EH (cell line): ENCODE measurements at regions not wholly inside any gene's neighbourhood (a gene's known extent, or its start where the extent isn't known, plus 50 kb on each side); places are given as distances from the start of the nearest gene placed in this dataset.
A peak's percentile ranks its signal among the peaks of the same experiment; 100 is the strongest.

Experiments used
- DNase-seq: peaks from one replicate; pipeline ENCODE4 v3.0.0-alpha.2; 2015; ENCODE audit warnings: low read depth

- no peak for DNase-seq
These were observed 210.7 kb upstream of the DMRT1 start for GRCh38 chr9:630817-631216.

GRCh38 chr9:631596-631995 lies 209.9 kb upstream of the DMRT1 start:
- DNase-seq = peak; percentile 43

GRCh38 chr9:633461-633860 lies 208.0 kb upstream of the DMRT1 start:
- DNase-seq = no peak

- no peak for DNase-seq
These were observed 204.4 kb upstream of the DMRT1 start for GRCh38 chr9:636931-637591.

GRCh38 chr9:638152-638551 lies 203.3 kb upstream of the DMRT1 start:
- no peak for DNase-seq

- DNase-seq = no peak
These were observed 199.5 kb upstream of the DMRT1 start for GRCh38 chr9:642014-642413.

- no peak for DNase-seq
These were observed 197.5 kb upstream of the DMRT1 start for GRCh38 chr9:643966-644365.

- no peak for DNase-seq
These were observed 194.0 kb upstream of the DMRT1 start for GRCh38 chr9:647522-647921.

- DNase-seq = no peak
These were observed 192.1 kb upstream of the DMRT1 start for GRCh38 chr9:649128-650074.

GRCh38 chr9:650362-650761 lies 191.1 kb upstream of the DMRT1 start:
- peak; percentile 29 for DNase-seq

- DNase-seq = no peak
These were observed 190.1 kb upstream of the DMRT1 start for GRCh38 chr9:651371-651770.

GRCh38 chr9:652914-653313 lies 188.6 kb upstream of the DMRT1 start:
- no peak for DNase-seq

- no peak for DNase-seq
These were observed 188.1 kb upstream of the DMRT1 start for GRCh38 chr9:653421-653820.

GRCh38 chr9:653856-654387 lies 187.6 kb upstream of the DMRT1 start:
- DNase-seq = no peak

- no peak for DNase-seq
These were observed 185.6 kb upstream of the DMRT1 start for GRCh38 chr9:655875-656274.

GRCh38 chr9:656926-657568 lies 184.4 kb upstream of the DMRT1 start:
- no peak for DNase-seq

GRCh38 chr9:659286-659685 lies 182.2 kb upstream of the DMRT1 start:
- no peak for DNase-seq

- DNase-seq = peak; percentile 50
These were observed 181.3 kb upstream of the DMRT1 start for GRCh38 chr9:660227-660626.

- no peak for DNase-seq
These were observed 178.0 kb upstream of the DMRT1 start for GRCh38 chr9:663541-663940.

- DNase-seq = no peak
These were observed 176.2 kb upstream of the DMRT1 start for GRCh38 chr9:665296-665695.

GRCh38 chr9:671997-672396 lies 169.5 kb upstream of the DMRT1 start:
- DNase-seq = no peak

- no peak for DNase-seq
These were observed 168.6 kb upstream of the DMRT1 start for GRCh38 chr9:672851-673250.
